GM12878 (cell line): ENCODE measurements at regions not wholly inside any gene's neighbourhood (a gene's known extent, or its start where the extent isn't known, plus 50 kb on each side); places are given as distances from the start of the nearest gene placed in this dataset.

Source experiments
- ATAC-seq: fragments of 200-7000 bp; cut with Tn5 transposase; 3 replicates; pipeline ENCODE4 v1.9.1; 2020; ENCODE audit warnings: mild to moderate bottlenecking, moderate library complexity
- BruUV-seq: library from RNA; stranded (reverse); fragments of 400-500 nt; replicated peaks from 2 replicates; lab custom pipeline; 2021; lab: Mats Ljungman, UMichigan
- CTCF ChIA-PET: fragments of 300-600 bp; sonication (Branson Sonifier 250); formaldehyde crosslinking; extraction: SDS; loops from one replicate; lab custom pipeline; 2021; ENCODE audit warnings: inconsistent platforms; lab: Yijun Ruan, JAX
- POLR2A ChIA-PET: fragments of 350-600 bp; formaldehyde crosslinking; extraction: SDS; loops from one replicate; lab custom pipeline; 2021; ENCODE audit warnings: inconsistent platforms; lab: Charles Lee
- RAD21 ChIA-PET: fragments of 300-600 bp; sonication (Branson Sonifier 250); formaldehyde crosslinking; loops from one replicate; lab custom pipeline; 2023; ENCODE audit warnings: antibody characterized with exemption; ENCODE audit not compliant: unreplicated experiment; lab: Charles Lee
- SMC1A ChIA-PET: fragments of 300-600 bp; sonication (Branson Sonifier 250); formaldehyde crosslinking; loops from one replicate; lab custom pipeline; 2023; ENCODE audit not compliant: unreplicated experiment, uncharacterized antibody; lab: Charles Lee
- DNase-seq: peaks from one replicate; pipeline ENCODE4 v3.0.0-alpha.2; 2011; ENCODE audit warnings: low read depth, low spot score
- FAIRE-seq: peaks from 3 replicates; lab custom pipeline; 2011; peaks lifted over from hg19 to GRCh38; lab: Jason Lieb, UNC
- H2AFZ ChIP-seq: 2 replicates; pipeline ENCODE4 v1.6.0; 2011; ENCODE audit warnings: low read depth, low read length, control low read depth; ENCODE audit not compliant: control insufficient read depth
- H3K27ac ChIP-seq: 2 replicates; pipeline ENCODE4 v1.5.1; 2011; ENCODE audit warnings: control low read depth; ENCODE audit not compliant: control insufficient read depth, insufficient read depth
- H3K27me3 ChIP-seq, 2 experiments: replicated peaks in 1 of 2; 2 replicates each; pipeline versions ENCODE4 v1.6.0 to v1.6.1; 2011; ENCODE audit warnings: low read length in 1 of 2; ENCODE audit not compliant: control insufficient read depth in 2 of 2, insufficient read depth in 2 of 2
- H3K36me3 ChIP-seq, 2 experiments: 2 replicates each; pipeline ENCODE4 v1.5.1; 2011; ENCODE audit warnings: low read length in 1 of 2; ENCODE audit not compliant: control insufficient read depth in 2 of 2, insufficient read depth in 2 of 2
- H3K4me1 ChIP-seq: 2 replicates; pipeline ENCODE4 v1.6.1; 2011; ENCODE audit warnings: mild to moderate bottlenecking, low read length, moderate library complexity, mixed read lengths; ENCODE audit not compliant: control insufficient read depth, insufficient read depth
- H3K4me2 ChIP-seq: 2 replicates; pipeline ENCODE4 v1.6.0; 2011; ENCODE audit warnings: control low read depth; ENCODE audit not compliant: control insufficient read depth, insufficient read depth
- H3K4me3 ChIP-seq: fragments of 200-600 bp; sonication (generic); 2 replicates; pipeline ENCODE4 v1.5.1; 2016
- H3K79me2 ChIP-seq: 2 replicates; pipeline ENCODE4 v1.6.0; 2011; ENCODE audit warnings: low read length; ENCODE audit not compliant: control insufficient read depth, insufficient read depth
- H3K9ac ChIP-seq: 2 replicates; pipeline ENCODE4 v1.8.0; 2011; ENCODE audit warnings: low read length, control low read depth, mixed read lengths; ENCODE audit not compliant: control insufficient read depth, insufficient read depth
- H3K9me3 ChIP-seq: replicated peaks from 3 replicates; pipeline ENCODE4 v1.5.1; 2011; ENCODE audit warnings: mild to moderate bottlenecking, low read length; ENCODE audit not compliant: control insufficient read depth, insufficient read depth
- H4K20me1 ChIP-seq: 2 replicates; pipeline ENCODE4 v1.6.0; 2011; ENCODE audit not compliant: control insufficient read depth, insufficient read depth
- ATF7 ChIP-seq: fragments of 450-650 bp; IDR thresholded peaks from 2 replicates; pipeline ENCODE4 v1.6.1; 2016; ENCODE audit warnings: low read depth, mild to moderate bottlenecking
- CBX5 ChIP-seq: sonication (generic); IDR thresholded peaks from 2 replicates; pipeline ENCODE4 v1.6.1; 2016; ENCODE audit warnings: low read depth, moderate library complexity, mild to moderate bottlenecking, inconsistent platforms
- DPF2 ChIP-seq: fragments of 450-650 bp; IDR thresholded peaks from 2 replicates; pipeline ENCODE4 v1.6.1; 2017; ENCODE audit warnings: mild to moderate bottlenecking
- EED ChIP-seq: sonication (generic); IDR thresholded peaks from 2 replicates; pipeline ENCODE4 v1.6.1; 2016; ENCODE audit warnings: antibody characterized with exemption, low read depth
- FOXM1 ChIP-seq: IDR thresholded peaks from 2 replicates; pipeline ENCODE4 v1.6.1; 2012; ENCODE audit warnings: low read depth, mild to moderate bottlenecking, inconsistent platforms, low read length, moderate library complexity
- HDGF ChIP-seq: fragments of 450-650 bp; IDR thresholded peaks from 2 replicates; pipeline ENCODE4 v1.6.1; 2016; ENCODE audit warnings: antibody characterized with exemption
- LARP7 ChIP-seq: fragments of 450-650 bp; IDR thresholded peaks from 2 replicates; pipeline ENCODE4 v1.6.1; 2017; ENCODE audit warnings: mild to moderate bottlenecking
- MEF2B ChIP-seq: fragments of 450-650 bp; IDR thresholded peaks from 2 replicates; pipeline ENCODE4 v1.6.1; 2018; ENCODE audit warnings: mild to moderate bottlenecking, moderate library complexity; ENCODE audit not compliant: partially characterized antibody, poor library complexity, severe bottlenecking
- MTA2 ChIP-seq: fragments of 450-650 bp; IDR thresholded peaks from 2 replicates; pipeline ENCODE4 v1.6.1; 2016; ENCODE audit warnings: low read depth, mild to moderate bottlenecking, moderate library complexity
- MYB ChIP-seq: fragments of 150-350 bp; IDR thresholded peaks from 2 replicates; pipeline ENCODE4 v1.6.1; 2014; ENCODE audit warnings: mild to moderate bottlenecking, low read depth, low read length, borderline replicate concordance
- PML ChIP-seq: IDR thresholded peaks from 2 replicates; pipeline ENCODE4 v1.6.1; 2012; ENCODE audit warnings: low read length, inconsistent platforms
- RFX5 ChIP-seq: IDR thresholded peaks from 2 replicates; pipeline ENCODE4 v1.6.1; 2011; ENCODE audit warnings: low read depth, low read length, improper control_type of control experiment
- STAT1 ChIP-seq: fragments of 450-650 bp; conservative IDR thresholded peaks from 2 replicates; pipeline ENCODE4 v1.6.1; 2014; ENCODE audit warnings: antibody characterized with exemption, mild to moderate bottlenecking
- SUZ12 ChIP-seq: fragments of 200-600 bp; sonication (generic); IDR thresholded peaks from one replicate; pipeline ENCODE4 v1.6.1; 2018; ENCODE audit warnings: antibody characterized with exemption, mild to moderate bottlenecking; ENCODE audit not compliant: unreplicated experiment
- TBL1XR1 ChIP-seq: IDR thresholded peaks from 2 replicates; pipeline ENCODE4 v1.6.1; 2012; ENCODE audit warnings: low read depth, low read length, improper control_type of control experiment
- TCF3 ChIP-seq: IDR thresholded peaks from 2 replicates; pipeline ENCODE4 v1.6.1; 2012; ENCODE audit warnings: low read depth, mild to moderate bottlenecking, low read length, borderline replicate concordance; ENCODE audit not compliant: insufficient read depth
- ZNF207 ChIP-seq: fragments of 450-650 bp; IDR thresholded peaks from 2 replicates; pipeline ENCODE4 v1.6.1; 2014; ENCODE audit warnings: antibody characterized with exemption, mild to moderate bottlenecking, borderline replicate concordance
- ZNF217 ChIP-seq: fragments of 450-650 bp; IDR thresholded peaks from 2 replicates; pipeline ENCODE4 v1.6.1; 2017; ENCODE audit warnings: antibody characterized with exemption, mild to moderate bottlenecking
- WGBS: methylation state at CpG from one replicate; pipeline ENCODE4 v1.1.6; 2016; ENCODE audit warnings: low lambda C conversion rate; ENCODE audit not compliant: insufficient replicate concordance, insufficient coverage; ENCODE audit errors: missing lambda C conversion rate; 5-methylcytosine and 5-hydroxymethylcytosine counted together
- in situ Hi-C: fragments of 300-500 bp; cut with MboI; formaldehyde crosslinking; loops from 9 replicates; pipeline ENCODE4 v1.14.3; 2018; ENCODE audit warnings: mixed read lengths
- intact Hi-C: fragments of 100-400 bp; cut with micrococcal nuclease; formaldehyde crosslinking; loops from one replicate; pipeline ENCODE4 v1.14.2; 2022; ENCODE audit not compliant: unreplicated experiment
- TF ChIP-seq, protein P1 (sequence below): IDR thresholded peaks from 2 replicates; pipeline ENCODE4 v1.6.1; 2011; ENCODE audit warnings: borderline replicate concordance, low read depth, mild to moderate bottlenecking, moderate library complexity, mixed read lengths, low read length; ENCODE audit not compliant: insufficient read depth; ENCODE audit errors: extremely low read length
- TF ChIP-seq, protein P2 (sequence below): IDR thresholded peaks from 2 replicates; pipeline ENCODE4 v1.6.1; 2012; ENCODE audit warnings: low read depth, low read length, improper control_type of control experiment
- TF ChIP-seq, protein P3 (sequence below): fragments of 450-650 bp; IDR thresholded peaks from 2 replicates; pipeline ENCODE4 v1.6.1; 2017; ENCODE audit warnings: mild to moderate bottlenecking

DNA sequence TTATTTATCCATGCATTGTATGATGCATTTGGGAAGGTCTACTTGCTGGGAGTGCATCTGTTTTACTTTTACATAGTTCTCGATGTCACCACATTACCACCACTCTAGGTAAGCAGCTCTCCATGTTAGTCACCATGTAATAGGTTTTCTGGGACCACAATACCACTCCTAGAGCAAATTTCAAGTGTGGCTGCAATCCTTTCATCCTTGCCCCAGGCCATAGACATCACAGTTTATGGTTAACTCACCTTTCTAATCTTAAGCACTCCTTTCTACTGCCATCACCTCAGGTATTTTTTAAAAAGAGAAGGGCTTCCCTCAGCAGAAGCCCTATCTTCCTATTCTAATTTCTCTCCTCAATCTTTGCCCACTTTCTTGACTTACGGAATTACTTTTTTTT is 354.1 kb downstream of the PLK2 start (continued):
- TF ChIP-seq, protein P1, sequence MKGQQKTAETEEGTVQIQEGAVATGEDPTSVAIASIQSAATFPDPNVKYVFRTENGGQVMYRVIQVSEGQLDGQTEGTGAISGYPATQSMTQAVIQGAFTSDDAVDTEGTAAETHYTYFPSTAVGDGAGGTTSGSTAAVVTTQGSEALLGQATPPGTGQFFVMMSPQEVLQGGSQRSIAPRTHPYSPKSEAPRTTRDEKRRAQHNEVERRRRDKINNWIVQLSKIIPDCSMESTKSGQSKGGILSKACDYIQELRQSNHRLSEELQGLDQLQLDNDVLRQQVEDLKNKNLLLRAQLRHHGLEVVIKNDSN: no peak
- TF ChIP-seq RFX5 (no peak), ZNF217 (no peak)
- TF ChIP-seq, all 136 proteins: peak for 0

DNA sequence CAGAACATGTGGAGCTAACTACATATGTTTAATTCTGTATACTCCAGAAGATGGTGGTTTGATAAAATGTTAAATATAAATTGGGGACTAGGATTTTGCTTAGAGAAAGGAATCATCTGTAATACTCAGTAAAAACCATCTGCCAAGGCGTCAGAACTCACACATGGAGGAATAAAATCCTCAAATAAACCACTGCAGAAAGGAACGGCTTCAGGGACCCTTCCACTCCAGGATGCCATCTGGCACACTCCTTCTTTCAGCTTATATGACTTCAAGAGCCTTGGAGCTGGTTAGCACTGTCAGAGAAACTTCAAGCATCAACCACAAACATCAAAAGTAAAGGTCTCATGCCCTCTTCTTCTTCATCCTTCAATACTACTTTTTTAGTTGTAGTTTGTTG is 360.6 kb downstream of the PLK2 start:
- WGBS: 9% methylated on average over 2 of the region's 2 CpGs
- no peak overlapping the region for H2AFZ ChIP-seq
- no peaks in the 10 kb centered on the region for H3K27me3 ChIP-seq
- ChIA-PET RAD21 (no interaction called here), CTCF (no interaction called here), SMC1A (no interaction called here), POLR2A (no interaction called here)
- BruUV-seq: no TSS peak
- H3K9ac ChIP-seq: no peak overlapping the region
- H3K36me3 ChIP-seq: no peaks in the 10 kb centered on the region
- H3K9me3 ChIP-seq: no peaks in the 10 kb centered on the region
- ATAC-seq (no peak), FAIRE-seq (no peak), DNase-seq (no peak)
- no peak overlapping the region for H3K4me2 ChIP-seq
- H3K4me3 ChIP-seq: no peak overlapping the region
- TF ChIP-seq CBX5: no peak
- no peak for TF ChIP-seq MYB
- TF ChIP-seq, protein P2, sequence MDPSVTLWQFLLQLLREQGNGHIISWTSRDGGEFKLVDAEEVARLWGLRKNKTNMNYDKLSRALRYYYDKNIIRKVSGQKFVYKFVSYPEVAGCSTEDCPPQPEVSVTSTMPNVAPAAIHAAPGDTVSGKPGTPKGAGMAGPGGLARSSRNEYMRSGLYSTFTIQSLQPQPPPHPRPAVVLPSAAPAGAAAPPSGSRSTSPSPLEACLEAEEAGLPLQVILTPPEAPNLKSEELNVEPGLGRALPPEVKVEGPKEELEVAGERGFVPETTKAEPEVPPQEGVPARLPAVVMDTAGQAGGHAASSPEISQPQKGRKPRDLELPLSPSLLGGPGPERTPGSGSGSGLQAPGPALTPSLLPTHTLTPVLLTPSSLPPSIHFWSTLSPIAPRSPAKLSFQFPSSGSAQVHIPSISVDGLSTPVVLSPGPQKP: no peak
- no peak for TF ChIP-seq PML
- TF ChIP-seq DPF2: no peak
- TF ChIP-seq MTA2: no peak
- no peak for TF ChIP-seq EED
- no peak for TF ChIP-seq FOXM1
- TF ChIP-seq ATF7: no peak
- no peak for TF ChIP-seq TBL1XR1
- TF ChIP-seq SUZ12: no peak
- no peak for TF ChIP-seq TCF3
- TF ChIP-seq MEF2B: no peak
- no peak for TF ChIP-seq STAT1
- no peak for TF ChIP-seq ZNF207
- no peak for TF ChIP-seq HDGF
- TF ChIP-seq, protein P3, sequence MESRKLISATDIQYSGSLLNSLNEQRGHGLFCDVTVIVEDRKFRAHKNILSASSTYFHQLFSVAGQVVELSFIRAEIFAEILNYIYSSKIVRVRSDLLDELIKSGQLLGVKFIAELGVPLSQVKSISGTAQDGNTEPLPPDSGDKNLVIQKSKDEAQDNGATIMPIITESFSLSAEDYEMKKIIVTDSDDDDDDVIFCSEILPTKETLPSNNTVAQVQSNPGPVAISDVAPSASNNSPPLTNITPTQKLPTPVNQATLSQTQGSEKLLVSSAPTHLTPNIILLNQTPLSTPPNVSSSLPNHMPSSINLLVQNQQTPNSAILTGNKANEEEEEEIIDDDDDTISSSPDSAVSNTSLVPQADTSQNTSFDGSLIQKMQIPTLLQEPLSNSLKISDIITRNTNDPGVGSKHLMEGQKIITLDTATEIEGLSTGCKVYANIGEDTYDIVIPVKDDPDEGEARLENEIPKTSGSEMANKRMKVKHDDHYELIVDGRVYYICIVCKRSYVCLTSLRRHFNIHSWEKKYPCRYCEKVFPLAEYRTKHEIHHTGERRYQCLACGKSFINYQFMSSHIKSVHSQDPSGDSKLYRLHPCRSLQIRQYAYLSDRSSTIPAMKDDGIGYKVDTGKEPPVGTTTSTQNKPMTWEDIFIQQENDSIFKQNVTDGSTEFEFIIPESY: no peak
- TF ChIP-seq LARP7: no peak
- no peaks in the 10 kb centered on the region for H3K79me2 ChIP-seq
- H3K4me1 ChIP-seq: no peaks in the 10 kb centered on the region
- in situ Hi-C loops: no loop called here
- no peak overlapping the region for H3K27ac ChIP-seq
- no peaks in the 10 kb centered on the region for H4K20me1 ChIP-seq
- intact Hi-C loops: no loop called here
